Ascending aorta (tissue), 2 donors: ENCODE measurements at regions not wholly inside any gene's neighbourhood (a gene's known extent, or its start where the extent isn't known, plus 50 kb on each side); places are given as distances from the start of the nearest gene placed in this dataset.

Experiments used
- DNase-seq, 2 donors: peaks; one replicate each; pipeline ENCODE4 v3.0.0-alpha.2; 2019; ENCODE audit warnings: low spot score in 2 of 2
- H3K27ac ChIP-seq, 2 donors: fragments of 200-600 bp; sonication (generic); one replicate each; pipeline ENCODE4 v1.5.1; 2016 to 2017; ENCODE audit warnings: mild to moderate bottlenecking in 1 of 2
- H3K27me3 ChIP-seq: fragments of 200-600 bp; sonication (generic); one replicate; pipeline ENCODE4 v1.5.1; 2017
- H3K36me3 ChIP-seq, 2 donors: fragments of 200-600 bp; sonication (generic); one replicate each; pipeline ENCODE4 v1.5.1; 2016
- H3K4me1 ChIP-seq, 2 donors: fragments of 200-600 bp; sonication (generic); one replicate each; pipeline ENCODE4 v1.5.1; 2016 to 2017; ENCODE audit warnings: mild to moderate bottlenecking in 1 of 2
- H3K4me3 ChIP-seq, 2 donors: fragments of 200-600 bp; sonication (generic); one replicate each; pipeline ENCODE4 v1.5.1; 2016 to 2017; ENCODE audit warnings: mild to moderate bottlenecking in 1 of 2
- H3K9me3 ChIP-seq, 2 donors: fragments of 200-600 bp; sonication (generic); one replicate each; pipeline ENCODE4 v1.5.1; 2016
- CTCF ChIP-seq, 3 experiments: fragments of 200-600 bp in 2 of 3; fragments of 450-650 bp in 1 of 3; sonication (generic) in 2 of 3; IDR thresholded peaks; one replicate each; pipeline ENCODE4 v1.5.1; 2016 to 2019; ENCODE audit warnings: antibody characterized with exemption in 3 of 3, mild to moderate bottlenecking in 1 of 3, moderate library complexity in 1 of 3
- intact Hi-C: fragments of 100-400 bp; cut with DNase I; formaldehyde crosslinking; loops from one replicate; pipeline ENCODE4 v1.15.1; 2023

- DNase-seq = no peak
- Histone ChIP-seq H3K36me3 (no peaks in the 10 kb centered on the region), H3K27ac (no peak overlapping the region), H3K9me3 (peaks cover 0 to 4% of the 10 kb centered on the region in 2 donors), H3K27me3 (no peaks in the 10 kb centered on the region), H3K4me1 (no peaks in the 10 kb centered on the region), H3K4me3 (no peak overlapping the region)
- intact Hi-C loops = no loop called here
- TF ChIP-seq CTCF (IDR thresholded peaks at IDR 0.05) = no peak
Measured at GRCh38 chr10:4590807-4591206, 235.2 kb upstream of the AKR1E2 start.

- H3K36me3 ChIP-seq = no peaks in the 10 kb centered on the region
- no peaks in the 10 kb centered on the region for H3K27me3 ChIP-seq
- H3K27ac ChIP-seq = no peak overlapping the region
- intact Hi-C loops = no loop called here
- no peak for DNase-seq
- TF ChIP-seq CTCF (IDR thresholded peaks at IDR 0.05) = no peak
- no peaks in the 10 kb centered on the region for H3K4me1 ChIP-seq
- H3K4me3 ChIP-seq = no peak overlapping the region
- H3K9me3 ChIP-seq = peaks cover 0 to 4% of the 10 kb centered on the region in 2 donors
Measured at GRCh38 chr10:4588824-4589223, 237.2 kb upstream of the AKR1E2 start.

GRCh38 chr10:4587466-4587865 lies 238.5 kb upstream of the AKR1E2 start:
- TF ChIP-seq CTCF (IDR thresholded peaks at IDR 0.05) = no peak
- Histone ChIP-seq H3K27me3 (no peaks in the 10 kb centered on the region), H3K36me3 (no peaks in the 10 kb centered on the region), H3K4me1 (no peaks in the 10 kb centered on the region), H3K27ac (peak overlapping the region in 1 of 2 donors; percentile 15), H3K4me3 (no peak overlapping the region), H3K9me3 (peaks cover 0 to 4% of the 10 kb centered on the region in 2 donors)
- intact Hi-C loops = no loop called here
- DNase-seq = no peak

- no peak for TF ChIP-seq CTCF (IDR thresholded peaks at IDR 0.05)
- peak overlapping the region; percentile 5 to 15 for H3K27ac ChIP-seq
- H3K4me1 ChIP-seq = no peaks in the 10 kb centered on the region
- peaks cover 0 to 4% of the 10 kb centered on the region in 2 donors for H3K9me3 ChIP-seq
- no peak for DNase-seq
- H3K4me3 ChIP-seq = no peak overlapping the region
- H3K27me3 ChIP-seq = no peaks in the 10 kb centered on the region
- H3K36me3 ChIP-seq = no peaks in the 10 kb centered on the region
- intact Hi-C loops = no loop called here
Measured at GRCh38 chr10:4586776-4587175, 239.2 kb upstream of the AKR1E2 start.

GRCh38 chr10:4581929-4582328 lies 244.1 kb upstream of the AKR1E2 start:
- intact Hi-C loops = no loop called here
- H3K4me1 ChIP-seq = no peaks in the 10 kb centered on the region
- no peaks in the 10 kb centered on the region for H3K27me3 ChIP-seq
- no peak for DNase-seq
- H3K4me3 ChIP-seq = no peak overlapping the region
- no peak overlapping the region for H3K27ac ChIP-seq
- TF ChIP-seq CTCF (IDR thresholded peaks at IDR 0.05) = no peak
- no peaks in the 10 kb centered on the region for H3K36me3 ChIP-seq
- no peaks in the 10 kb centered on the region for H3K9me3 ChIP-seq

- intact Hi-C loops = no loop called here
- no peaks in the 10 kb centered on the region for H3K27me3 ChIP-seq
- no peak overlapping the region for H3K27ac ChIP-seq
- H3K9me3 ChIP-seq = no peaks in the 10 kb centered on the region
- H3K36me3 ChIP-seq = no peaks in the 10 kb centered on the region
- DNase-seq = no peak
- H3K4me1 ChIP-seq = no peaks in the 10 kb centered on the region
- no peak for TF ChIP-seq CTCF (IDR thresholded peaks at IDR 0.05)
- no peak overlapping the region for H3K4me3 ChIP-seq
Measured at GRCh38 chr10:4579844-4580243, 246.2 kb upstream of the AKR1E2 start.
